ENCODE measurements at regions not wholly inside any gene's neighbourhood (a gene's known extent, or its start where the extent isn't known, plus 50 kb on each side); places are given as distances from the start of the nearest gene placed in this dataset.

DNA sequence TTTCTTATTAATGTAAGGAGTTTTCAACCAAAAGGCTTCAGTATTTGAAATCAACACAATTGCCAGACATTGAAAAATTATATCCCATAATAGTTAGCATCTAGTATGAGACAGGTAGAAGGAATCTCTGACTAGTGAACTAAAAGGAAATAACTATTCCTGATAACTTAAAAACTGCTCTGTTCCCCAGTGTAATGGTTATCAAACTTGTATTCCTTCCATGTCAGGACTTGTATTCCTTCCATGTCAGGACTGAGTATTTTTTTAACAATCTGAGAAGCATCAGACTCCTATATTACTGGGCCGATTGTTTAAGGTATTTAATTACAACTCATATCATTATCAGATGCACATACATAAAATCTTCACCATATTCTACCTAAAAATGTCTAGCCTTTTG lies 238.5 kb downstream of the HNMT start:
- TF ChIP-seq, protein P1, sequence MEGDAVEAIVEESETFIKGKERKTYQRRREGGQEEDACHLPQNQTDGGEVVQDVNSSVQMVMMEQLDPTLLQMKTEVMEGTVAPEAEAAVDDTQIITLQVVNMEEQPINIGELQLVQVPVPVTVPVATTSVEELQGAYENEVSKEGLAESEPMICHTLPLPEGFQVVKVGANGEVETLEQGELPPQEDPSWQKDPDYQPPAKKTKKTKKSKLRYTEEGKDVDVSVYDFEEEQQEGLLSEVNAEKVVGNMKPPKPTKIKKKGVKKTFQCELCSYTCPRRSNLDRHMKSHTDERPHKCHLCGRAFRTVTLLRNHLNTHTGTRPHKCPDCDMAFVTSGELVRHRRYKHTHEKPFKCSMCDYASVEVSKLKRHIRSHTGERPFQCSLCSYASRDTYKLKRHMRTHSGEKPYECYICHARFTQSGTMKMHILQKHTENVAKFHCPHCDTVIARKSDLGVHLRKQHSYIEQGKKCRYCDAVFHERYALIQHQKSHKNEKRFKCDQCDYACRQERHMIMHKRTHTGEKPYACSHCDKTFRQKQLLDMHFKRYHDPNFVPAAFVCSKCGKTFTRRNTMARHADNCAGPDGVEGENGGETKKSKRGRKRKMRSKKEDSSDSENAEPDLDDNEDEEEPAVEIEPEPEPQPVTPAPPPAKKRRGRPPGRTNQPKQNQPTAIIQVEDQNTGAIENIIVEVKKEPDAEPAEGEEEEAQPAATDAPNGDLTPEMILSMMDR (IDR thresholded peaks at IDR 0.05), result no peak
- no peak for TF ChIP-seq POLR2A (IDR thresholded peaks at IDR 0.05)

All from breast epithelium (tissue), 3 donors.